Muscle of leg (tissue), 3 donors: ENCODE measurements at regions not wholly inside any gene's neighbourhood (a gene's known extent, or its start where the extent isn't known, plus 50 kb on each side); places are given as distances from the start of the nearest gene placed in this dataset.

Experiments used
- DNase-seq: peaks from one replicate; pipeline ENCODE4 v3.0.0; 2013
- H3K27ac ChIP-seq: one replicate; pipeline ENCODE4 v1.5.1; 2013; ENCODE audit warnings: mild to moderate bottlenecking, low read length, control low read depth
- H3K27me3 ChIP-seq: one replicate; pipeline ENCODE4 v1.6.1; 2013; ENCODE audit warnings: low read length; ENCODE audit not compliant: control insufficient read depth, insufficient read depth
- H3K36me3 ChIP-seq: one replicate; pipeline ENCODE4 v1.6.1; 2013; ENCODE audit warnings: low read length; ENCODE audit not compliant: control insufficient read depth, insufficient read depth
- H3K4me1 ChIP-seq: one replicate; pipeline ENCODE4 v1.6.1; 2013; ENCODE audit warnings: low read length; ENCODE audit not compliant: control insufficient read depth, insufficient read depth
- H3K4me3 ChIP-seq: one replicate; pipeline ENCODE4 v1.5.1; 2013; ENCODE audit warnings: low read length, control low read depth
- H3K9me3 ChIP-seq: replicated peaks from 2 replicates; pipeline ENCODE4 v1.6.1; 2013; ENCODE audit warnings: low read depth, low read length; ENCODE audit not compliant: control insufficient read depth
- WGBS: methylation state at CpG from one replicate; pipeline ENCODE4 v1.1.5; 2013; ENCODE audit warnings: missing lambda C conversion rate; ENCODE audit not compliant: insufficient coverage; 5-methylcytosine and 5-hydroxymethylcytosine counted together

- Histone ChIP-seq H3K27ac (no peak overlapping the region), H3K36me3 (no peaks in the 10 kb centered on the region), H3K4me3 (no peak overlapping the region), H3K9me3 (peaks cover 2% of the 10 kb centered on the region), H3K27me3 (no peaks in the 10 kb centered on the region), H3K4me1 (no peaks in the 10 kb centered on the region)
- DNase-seq = no peak
- no CpG with 5 or more reads among the region's 2 CpGs for WGBS
Measured at GRCh38 chr21:16187603-16188301, 458.0 kb downstream of the USP25 start.

- H3K4me3 ChIP-seq = no peak overlapping the region
- no peaks in the 10 kb centered on the region for H3K36me3 ChIP-seq
- 71% methylated on average over 1 of the region's 2 CpGs for WGBS
- H3K9me3 ChIP-seq = peaks cover 2% of the 10 kb centered on the region
- H3K27ac ChIP-seq = no peak overlapping the region
- no peaks in the 10 kb centered on the region for H3K27me3 ChIP-seq
- no peak for DNase-seq
- peaks cover 2% of the 10 kb centered on the region for H3K4me1 ChIP-seq
Measured at GRCh38 chr21:16192902-16193301, 463.1 kb downstream of the USP25 start.

- no peaks in the 10 kb centered on the region for H3K27me3 ChIP-seq
- H3K4me1 ChIP-seq = peaks cover 2% of the 10 kb centered on the region
- no CpG with 5 or more reads among the region's 2 CpGs for WGBS
- no peak for DNase-seq
- peak overlapping the region; percentile 90 for H3K27ac ChIP-seq
- peaks cover 4% of the 10 kb centered on the region for H3K9me3 ChIP-seq
- peak overlapping the region; percentile 52 for H3K4me3 ChIP-seq
- no peaks in the 10 kb centered on the region for H3K36me3 ChIP-seq
Measured at GRCh38 chr21:16193496-16194094, 463.8 kb downstream of the USP25 start.

GRCh38 chr21:16194095-16194787 lies 464.5 kb downstream of the USP25 start:
- no peaks in the 10 kb centered on the region for H3K27me3 ChIP-seq
- peak; percentile 93 for DNase-seq
- H3K36me3 ChIP-seq = no peaks in the 10 kb centered on the region
- peak overlapping the region; percentile 90 for H3K27ac ChIP-seq
- peak overlapping the region; percentile 52 for H3K4me3 ChIP-seq
- 6% methylated on average over 4 of the region's 9 CpGs for WGBS
- H3K4me1 ChIP-seq = peaks cover 2% of the 10 kb centered on the region
- H3K9me3 ChIP-seq = peaks cover 10% of the 10 kb centered on the region

- H3K27ac ChIP-seq = peak overlapping the region; percentile 90
- peaks cover 10% of the 10 kb centered on the region for H3K9me3 ChIP-seq
- 0% methylated on average over 1 of the region's 9 CpGs for WGBS
- peaks cover 2% of the 10 kb centered on the region for H3K4me1 ChIP-seq
- DNase-seq = peak; percentile 83
- no peaks in the 10 kb centered on the region for H3K36me3 ChIP-seq
- no peaks in the 10 kb centered on the region for H3K27me3 ChIP-seq
- H3K4me3 ChIP-seq = peak overlapping the region; percentile 52
Measured at GRCh38 chr21:16194788-16195537, 465.2 kb downstream of the USP25 start.

GRCh38 chr21:16195538-16195910 lies 465.7 kb downstream of the USP25 start:
- peak; percentile 78 for DNase-seq

GRCh38 chr21:16196001-16196400 lies 466.2 kb downstream of the USP25 start:
- H3K27ac ChIP-seq = peak overlapping the region; percentile 90
- peaks cover 2% of the 10 kb centered on the region for H3K4me1 ChIP-seq
- DNase-seq = peak; percentile 65
- peaks cover 11% of the 10 kb centered on the region for H3K9me3 ChIP-seq
- H3K27me3 ChIP-seq = no peaks in the 10 kb centered on the region
- no CpG with 5 or more reads among the region's 2 CpGs for WGBS
- H3K4me3 ChIP-seq = peak overlapping the region; percentile 52
- H3K36me3 ChIP-seq = no peaks in the 10 kb centered on the region

More at GRCh38 chr21:16195538-16195910, 465.7 kb downstream of the USP25 start:
- H3K4me1 ChIP-seq = peaks cover 2% of the 10 kb centered on the region
- no peaks in the 10 kb centered on the region for H3K36me3 ChIP-seq
- peak overlapping the region; percentile 90 for H3K27ac ChIP-seq
- no CpG with 5 or more reads among the region's 4 CpGs for WGBS
- H3K4me3 ChIP-seq = peak overlapping the region; percentile 52
- H3K9me3 ChIP-seq = peaks cover 11% of the 10 kb centered on the region
- no peaks in the 10 kb centered on the region for H3K27me3 ChIP-seq

- Histone ChIP-seq H3K27ac (no peak overlapping the region), H3K36me3 (no peaks in the 10 kb centered on the region), H3K27me3 (no peaks in the 10 kb centered on the region), H3K9me3 (peaks cover 11% of the 10 kb centered on the region), H3K4me1 (peaks cover 2% of the 10 kb centered on the region), H3K4me3 (no peak overlapping the region)
- no CpG with 5 or more reads among the region's 3 CpGs for WGBS
- no peak for DNase-seq
Measured at GRCh38 chr21:16198546-16198945, 468.8 kb downstream of the USP25 start.

GRCh38 chr21:16199539-16199938 lies 469.8 kb downstream of the USP25 start:
- H3K4me1 ChIP-seq = no peaks in the 10 kb centered on the region
- peaks cover 11% of the 10 kb centered on the region for H3K9me3 ChIP-seq
- H3K36me3 ChIP-seq = no peaks in the 10 kb centered on the region
- no peak for DNase-seq
- WGBS = no CpG with 5 or more reads among the region's 1 CpG
- no peak overlapping the region for H3K27ac ChIP-seq
- H3K4me3 ChIP-seq = no peak overlapping the region
- H3K27me3 ChIP-seq = no peaks in the 10 kb centered on the region

GRCh38 chr21:16201718-16202117 lies 471.9 kb downstream of the USP25 start:
- no CpG with 5 or more reads among the region's 1 CpG for WGBS
- Histone ChIP-seq H3K4me3 (no peak overlapping the region), H3K4me1 (no peaks in the 10 kb centered on the region), H3K9me3 (peaks cover 11% of the 10 kb centered on the region), H3K27ac (no peak overlapping the region), H3K27me3 (no peaks in the 10 kb centered on the region), H3K36me3 (no peaks in the 10 kb centered on the region)
- DNase-seq = peak; percentile 55
